ENCODE measurements at regions not wholly inside any gene's neighbourhood (a gene's known extent, or its start where the extent isn't known, plus 50 kb on each side); places are given as distances from the start of the nearest gene placed in this dataset.

- no peak overlapping the region for H3K4me3 ChIP-seq (replicated peaks in 1 of 2; ENCODE audit: low read depth in 2 of 2, low read length in 2 of 2)
Measured at GRCh38 chr13:53310786-53311185, 282.2 kb downstream of the OLFM4 start.

GRCh38 chr13:53311561-53311960 is 282.9 kb downstream of the OLFM4 start:
- no peak for TF ChIP-seq CTCF (IDR thresholded peaks at IDR 0.05; ENCODE audit: low read depth, low read length)
- no peak overlapping the region for H3K4me3 ChIP-seq (replicated peaks in 1 of 2; ENCODE audit: low read depth in 2 of 2, low read length in 2 of 2)
- DNase-seq (ENCODE audit: low read depth in 2 of 2) = no peak

More at GRCh38 chr13:53310786-53311185, 282.2 kb downstream of the OLFM4 start:
- no peak for DNase-seq (ENCODE audit: low read depth in 2 of 2)
- TF ChIP-seq CTCF (IDR thresholded peaks at IDR 0.05; ENCODE audit: low read depth, low read length) = no peak

- TF ChIP-seq CTCF (IDR thresholded peaks at IDR 0.05; ENCODE audit: low read depth, low read length) = no peak
- no peak overlapping the region for H3K4me3 ChIP-seq (replicated peaks in 1 of 2; ENCODE audit: low read depth in 2 of 2, low read length in 2 of 2)
- no peak for DNase-seq (ENCODE audit: low read depth in 2 of 2)
Measured at GRCh38 chr13:53321296-53321801, 292.7 kb downstream of the OLFM4 start.

- TF ChIP-seq CTCF (IDR thresholded peaks at IDR 0.05; ENCODE audit: low read depth, low read length) = no peak
- no peak overlapping the region for H3K4me3 ChIP-seq (replicated peaks in 1 of 2; ENCODE audit: low read depth in 2 of 2, low read length in 2 of 2)
Measured at GRCh38 chr13:53324656-53325055, 296.0 kb downstream of the OLFM4 start.

DNA sequence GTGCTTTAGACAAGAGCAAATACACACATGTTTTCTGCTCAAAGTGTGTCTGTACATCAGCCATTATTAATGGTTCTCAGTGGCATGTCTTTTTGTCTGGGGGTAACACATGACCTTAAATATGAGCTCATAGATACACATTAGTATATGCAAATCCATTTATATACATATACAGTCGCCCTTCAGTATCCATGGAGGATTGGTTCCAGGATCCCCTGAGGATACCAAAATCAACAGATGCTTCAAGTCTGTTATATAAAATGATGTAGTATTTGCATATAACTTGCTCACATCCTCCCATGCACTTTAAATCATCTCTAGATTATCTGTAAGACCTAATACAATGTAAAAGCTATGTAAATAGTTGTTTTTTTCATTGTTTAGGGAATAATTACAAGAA is 298.1 kb downstream of the OLFM4 start:
- no peak overlapping the region for H3K4me3 ChIP-seq (replicated peaks in 1 of 2; ENCODE audit: low read depth in 2 of 2, low read length in 2 of 2)
- TF ChIP-seq CTCF (IDR thresholded peaks at IDR 0.05; ENCODE audit: low read depth, low read length) = no peak
- no peak for DNase-seq (ENCODE audit: low read depth in 2 of 2)

More at GRCh38 chr13:53324656-53325055, 296.0 kb downstream of the OLFM4 start:
- no peak for DNase-seq (ENCODE audit: low read depth in 2 of 2)

- H3K4me3 ChIP-seq (replicated peaks in 1 of 2; ENCODE audit: low read depth in 2 of 2, low read length in 2 of 2) = no peak overlapping the region
- TF ChIP-seq CTCF (IDR thresholded peaks at IDR 0.05; ENCODE audit: low read depth, low read length) = no peak
- no peak for DNase-seq (ENCODE audit: low read depth in 2 of 2)
Measured at GRCh38 chr13:53327680-53328315, 299.2 kb downstream of the OLFM4 start.
